Fibroblast of skin of back (primary cell): ENCODE measurements at regions not wholly inside any gene's neighbourhood (a gene's known extent, or its start where the extent isn't known, plus 50 kb on each side); places are given as distances from the start of the nearest gene placed in this dataset.
"Not testable (repeated sequence)": the region's sequence is repeated elsewhere in the genome, so short reads cannot be mapped to it uniquely, and the experiment has no call there.

Source experiments
- DNase-seq: peaks from one replicate; pipeline ENCODE4 v3.0.0-alpha.2; 2013

DNA sequence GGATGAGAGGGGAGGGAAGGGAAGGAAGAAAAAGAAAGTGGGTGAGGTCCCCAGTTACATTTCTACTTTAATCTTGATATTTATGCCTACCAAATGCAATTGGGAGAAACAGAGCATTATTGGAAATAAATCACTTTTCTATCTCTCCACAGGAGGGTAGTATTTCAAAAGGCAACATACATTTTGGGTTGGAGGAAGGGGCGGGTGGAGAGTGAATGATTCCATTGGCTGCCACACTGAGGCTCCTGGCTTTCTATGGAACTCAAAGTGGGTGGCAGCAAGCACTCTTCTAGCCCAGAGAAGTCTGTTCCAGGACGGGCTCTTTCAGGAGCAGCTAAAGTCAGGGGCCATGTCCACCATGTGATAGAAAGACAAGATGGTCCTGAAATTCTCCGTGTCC is 441.3 kb downstream of the DAD1 start:
- DNase-seq, result no peak

DNA sequence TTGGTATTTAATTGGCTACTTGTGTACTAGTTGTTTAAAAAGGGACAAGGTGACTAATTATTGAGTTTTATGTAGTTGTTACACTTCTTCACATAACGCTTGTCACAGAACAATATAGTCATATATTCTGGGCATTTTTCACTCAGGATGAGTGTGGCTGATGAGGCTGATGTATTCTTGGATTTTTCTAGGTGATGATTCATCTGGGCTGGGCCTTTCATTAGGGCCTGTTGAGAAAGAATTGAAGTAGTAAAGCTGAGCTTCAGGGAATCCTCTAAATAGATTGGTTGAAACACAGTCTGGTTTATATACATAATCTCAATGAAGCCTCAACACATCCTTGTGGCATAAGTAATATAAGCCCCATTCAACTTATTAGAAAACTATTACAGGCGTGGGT is 445.7 kb downstream of the DAD1 start:
- no peak for DNase-seq

DNA sequence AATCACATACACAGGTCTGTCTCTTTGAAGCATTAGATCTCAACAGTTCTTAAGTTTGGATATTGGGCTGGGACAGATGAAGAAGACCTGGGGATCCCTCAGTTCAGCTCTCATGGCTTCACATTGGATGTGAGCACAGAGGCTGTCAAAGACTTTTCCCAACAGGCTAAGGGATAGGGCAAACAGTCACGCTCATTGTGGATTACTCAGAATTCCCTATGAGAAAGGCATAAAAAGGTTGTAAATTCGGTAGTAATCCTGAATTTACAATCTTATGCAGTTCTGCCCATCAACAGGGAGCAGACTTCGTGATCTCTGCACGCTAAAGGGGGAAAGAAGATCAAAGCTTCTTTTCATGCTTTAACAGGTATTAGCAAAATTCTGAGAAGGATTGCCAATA is 448.4 kb downstream of the DAD1 start:
- no peak for DNase-seq

DNA sequence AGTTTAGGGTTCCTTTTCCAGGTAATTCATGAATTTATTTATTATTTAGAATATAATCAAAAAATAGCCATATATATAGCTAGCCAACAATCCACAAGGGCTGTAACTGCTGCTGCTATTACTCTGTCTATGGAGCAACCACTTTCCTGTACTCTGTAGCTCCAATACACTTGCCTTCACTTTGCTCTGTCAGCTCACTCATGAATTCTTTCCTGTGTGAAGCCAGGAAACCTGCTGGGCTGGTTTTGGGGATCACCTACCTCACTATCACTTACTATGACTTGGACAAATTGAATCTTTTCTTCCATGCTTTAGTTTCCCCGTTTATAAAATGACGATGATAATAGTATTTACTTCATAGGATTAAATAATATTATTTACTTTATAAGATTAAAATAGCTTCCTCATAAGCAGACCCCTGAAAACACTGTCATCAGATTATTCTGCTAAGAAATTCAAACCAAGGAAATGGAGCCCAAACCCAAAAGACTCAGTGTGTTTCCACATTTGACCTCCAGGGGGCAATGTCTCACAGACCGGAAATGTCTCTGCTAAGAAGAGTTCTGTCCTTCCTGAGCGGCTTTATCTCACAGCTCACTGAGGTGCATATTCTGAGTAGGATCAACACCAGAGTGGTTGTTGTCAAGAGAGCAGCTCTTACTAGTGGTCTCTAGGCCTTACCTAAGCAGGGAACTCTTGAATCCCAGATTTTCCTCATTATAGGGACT is 457.1 kb downstream of the DAD1 start:
- DNase-seq, result peak; percentile 6

DNA sequence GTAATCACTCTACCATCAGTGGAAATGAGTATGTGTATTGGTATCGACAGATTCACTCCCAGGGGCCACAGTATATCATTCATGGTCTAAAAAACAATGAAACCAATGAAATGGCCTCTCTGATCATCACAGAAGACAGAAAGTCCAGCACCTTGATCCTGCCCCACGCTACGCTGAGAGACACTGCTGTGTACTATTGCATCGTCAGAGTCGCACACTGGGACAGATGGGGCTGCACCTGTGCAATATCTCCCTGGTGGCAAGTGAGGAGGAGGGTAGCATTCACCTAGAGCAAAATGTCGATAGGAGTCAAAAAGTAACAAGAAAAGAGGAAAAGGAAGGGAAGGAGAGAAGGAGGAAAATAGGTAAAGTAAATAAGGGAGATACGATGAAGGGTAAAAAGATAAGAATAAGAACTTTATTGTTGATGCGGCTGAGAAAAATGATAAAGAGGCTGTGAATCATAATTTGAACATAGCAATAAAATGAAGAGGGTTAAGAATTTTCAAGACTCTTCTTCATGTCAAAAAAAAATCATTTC is 450.5 kb upstream of the OR4E1 start:
- no peak for DNase-seq

DNA sequence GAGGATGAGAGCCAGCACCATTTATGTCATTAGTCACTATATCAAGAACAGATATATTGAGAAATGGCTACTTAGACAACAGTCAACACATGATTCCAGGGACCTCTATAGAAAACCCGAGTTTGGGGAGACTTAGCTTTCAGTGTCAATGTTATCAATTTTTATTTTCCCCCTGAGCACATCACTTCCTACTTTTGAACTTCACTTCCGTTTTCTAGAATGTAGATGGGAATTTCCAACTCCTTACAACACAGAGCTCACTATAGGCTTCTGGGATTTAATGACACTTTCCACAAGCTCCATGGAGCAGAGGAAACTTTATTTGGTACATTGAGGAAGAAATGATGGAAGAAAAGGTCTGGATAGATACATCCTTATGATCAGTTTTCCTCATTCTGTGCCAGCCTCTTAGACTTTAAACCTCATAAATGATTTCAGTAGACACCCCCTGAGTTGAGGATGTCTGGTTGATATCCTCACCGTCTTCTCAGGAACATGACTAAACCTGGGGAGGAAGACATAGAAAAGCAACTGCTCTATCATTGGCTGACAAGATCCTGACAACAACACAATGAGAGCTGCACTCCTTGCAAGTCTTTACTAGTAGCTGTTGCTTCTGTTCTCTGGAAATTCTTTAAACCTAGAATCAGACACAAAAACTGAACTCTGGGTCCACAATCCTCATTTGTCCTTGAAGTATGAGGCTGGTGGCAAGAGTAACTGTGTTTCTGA is 449.4 kb upstream of the OR4E1 start:
- DNase-seq, result no peak

DNA sequence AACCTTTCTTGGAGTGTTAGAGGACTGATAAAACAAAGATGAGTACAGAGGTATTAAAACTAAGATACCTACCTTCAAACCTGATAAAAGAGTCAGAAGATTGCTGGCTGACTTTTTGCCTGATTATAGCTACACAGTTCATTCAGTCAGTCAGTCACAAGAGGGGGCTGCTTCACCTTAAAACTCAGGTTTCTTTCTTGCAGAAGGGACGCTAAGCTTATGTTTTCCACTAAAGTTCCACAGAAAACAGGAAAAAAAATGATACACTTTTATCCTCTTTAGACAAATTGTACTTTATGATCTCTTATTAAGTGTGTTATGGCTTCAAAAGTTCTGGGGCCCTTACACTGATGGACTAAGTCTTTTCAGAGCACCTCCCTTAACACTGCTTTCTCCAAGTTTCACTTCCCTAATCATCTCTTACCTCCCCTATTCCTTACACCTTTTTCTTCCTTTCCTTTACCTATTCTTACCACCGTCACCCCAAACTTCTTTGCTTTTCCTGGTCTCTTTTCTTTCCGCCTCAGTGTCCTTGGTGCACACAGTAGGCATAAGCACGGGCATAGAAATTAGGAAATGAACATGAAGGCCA is 448.7 kb upstream of the OR4E1 start:
- no peak for DNase-seq

DNA sequence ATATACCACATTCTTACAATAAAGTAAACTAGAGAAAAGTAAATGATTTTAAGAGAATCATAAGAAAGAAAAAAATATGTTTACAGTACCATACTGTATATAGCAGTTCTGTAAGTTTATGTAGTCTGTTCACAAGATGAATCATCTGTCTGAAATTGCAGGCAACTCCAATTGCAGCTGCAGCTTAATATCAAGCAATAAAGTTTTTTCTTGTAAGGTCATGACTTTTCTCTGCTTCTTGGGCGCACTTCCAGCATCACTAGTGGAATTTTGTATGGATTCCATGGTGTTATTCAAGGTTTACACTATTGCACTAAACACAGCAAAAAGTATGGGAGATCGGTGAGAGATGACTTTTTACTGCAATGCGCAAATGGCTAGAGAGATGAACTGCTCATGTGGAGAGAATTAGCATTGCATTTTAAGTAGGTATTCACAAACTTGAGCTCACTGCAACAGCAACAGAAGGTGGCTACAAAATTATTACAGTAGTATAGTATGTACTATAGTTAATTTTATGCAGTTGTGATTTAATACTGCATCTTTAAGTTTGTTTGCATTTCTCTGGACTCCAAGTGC is 445.4 kb upstream of the OR4E1 start:
- peak; percentile 2 for DNase-seq

DNA sequence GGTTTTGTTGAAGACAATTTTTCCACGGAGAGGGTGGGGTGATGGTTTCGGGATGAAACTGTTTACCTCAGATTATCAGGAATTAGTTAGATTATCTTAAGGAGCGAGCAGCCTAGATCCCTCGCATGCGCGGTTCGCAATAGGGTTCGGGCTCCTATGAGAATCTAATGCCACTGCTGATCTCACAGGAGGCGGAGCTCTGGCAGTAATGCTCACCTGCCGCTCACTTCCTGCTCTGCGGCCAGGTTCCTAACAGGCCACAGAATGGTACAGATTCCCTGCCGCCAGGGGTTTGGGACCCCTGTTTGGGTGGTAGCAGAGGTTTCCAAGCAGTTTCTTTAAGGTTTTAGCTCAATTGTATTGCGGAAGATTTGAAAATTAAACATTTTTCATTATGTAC is 439.8 kb upstream of the OR4E1 start:
- DNase-seq, result no peak

DNA sequence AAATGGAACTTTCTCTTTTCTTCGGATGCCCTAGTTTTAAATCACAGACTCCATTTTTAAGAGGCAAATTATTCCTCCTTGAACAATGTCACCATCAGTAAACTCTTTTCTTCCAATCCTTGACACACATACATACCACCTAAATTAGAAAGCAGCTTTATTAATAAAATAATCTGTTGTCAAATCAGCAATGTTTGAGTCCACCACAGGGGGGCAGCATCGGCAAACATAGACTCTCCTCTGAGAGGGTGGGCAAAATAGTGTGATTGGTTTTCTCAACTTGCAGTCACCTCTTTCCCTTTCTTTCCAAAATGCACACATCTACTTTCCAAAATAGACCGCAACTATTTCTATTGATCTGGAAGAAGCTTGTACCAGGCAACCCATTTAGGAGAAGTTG is 438.4 kb upstream of the OR4E1 start:
- DNase-seq, result peak; percentile 5

DNA sequence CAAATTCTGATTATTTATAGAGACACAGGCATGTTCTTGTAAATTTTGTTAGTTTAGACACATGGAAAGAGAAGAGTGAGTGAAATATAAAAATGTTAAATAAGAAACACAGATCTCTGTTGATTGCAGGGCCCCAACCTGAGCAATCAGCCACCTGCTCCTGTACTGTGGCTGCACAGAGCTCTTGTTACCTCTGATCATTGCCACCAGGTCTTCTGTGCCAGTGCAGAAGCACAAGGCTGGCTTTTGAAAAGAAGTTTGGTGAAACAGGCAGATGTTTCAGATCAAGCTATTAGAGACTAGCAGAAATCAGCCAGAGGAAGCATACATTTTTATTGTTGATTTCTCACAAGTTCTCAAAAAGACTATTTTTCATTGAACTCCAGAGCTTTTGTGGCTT is 434.1 kb upstream of the OR4E1 start:
- no peak for DNase-seq

DNA sequence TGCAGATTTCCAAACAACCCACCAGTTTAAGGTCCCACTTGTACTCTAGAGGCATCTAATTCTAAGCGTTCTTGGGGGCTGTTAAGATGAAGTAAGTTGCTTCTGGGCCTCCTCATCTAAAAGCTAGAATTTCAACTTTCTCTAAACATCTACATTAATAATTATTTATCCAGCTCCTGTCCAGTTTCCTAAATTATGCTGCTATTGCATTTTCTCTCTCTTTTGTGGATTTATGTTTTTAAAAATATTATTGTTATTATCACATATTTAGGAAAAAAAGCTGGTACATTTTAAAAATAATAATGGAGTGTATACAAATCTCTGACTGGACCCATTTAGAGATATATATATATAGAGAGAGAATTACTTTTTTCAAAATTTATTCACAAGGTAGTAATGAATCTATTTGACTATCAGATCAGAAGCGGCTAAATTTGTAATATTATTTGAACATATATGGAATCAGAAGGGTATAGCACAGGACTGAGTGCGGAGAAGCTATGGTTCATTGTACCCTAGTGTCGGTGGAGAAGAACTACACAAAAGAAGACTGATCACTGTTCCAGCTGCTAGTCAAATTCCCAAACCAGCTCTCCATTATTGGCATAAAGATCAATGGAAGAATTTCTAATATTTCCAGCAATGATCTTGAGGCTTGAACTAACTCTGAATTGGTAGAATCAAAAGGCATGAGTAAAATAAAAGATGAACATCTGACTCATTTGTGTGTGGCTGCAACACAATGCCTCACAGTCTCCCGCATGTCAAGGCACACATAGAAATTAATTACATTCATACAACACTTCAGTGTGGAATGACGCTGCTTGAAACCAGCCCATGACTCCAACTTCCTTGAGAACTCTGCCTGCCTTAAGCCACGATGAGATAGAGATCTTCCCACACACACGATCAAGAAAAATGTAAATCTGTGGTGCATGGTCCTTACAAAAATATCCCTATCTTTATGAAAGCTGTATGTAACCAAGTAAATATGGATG is 433.4 kb upstream of the OR4E1 start:
- no peak for DNase-seq

DNA sequence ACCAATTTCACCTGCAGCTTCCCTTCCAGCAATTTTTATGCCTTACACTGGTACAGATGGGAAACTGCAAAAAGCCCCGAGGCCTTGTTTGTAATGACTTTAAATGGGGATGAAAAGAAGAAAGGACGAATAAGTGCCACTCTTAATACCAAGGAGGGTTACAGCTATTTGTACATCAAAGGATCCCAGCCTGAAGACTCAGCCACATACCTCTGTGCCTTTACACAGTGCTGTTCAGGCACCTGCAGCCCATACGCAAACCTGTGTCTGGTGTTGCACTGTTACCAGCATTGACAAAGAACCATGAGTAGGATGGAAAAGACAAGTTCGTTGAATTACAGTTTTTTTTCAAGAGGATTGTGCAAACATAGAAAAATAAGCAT is 432.0 kb upstream of the OR4E1 start:
- DNase-seq, result no peak

DNA sequence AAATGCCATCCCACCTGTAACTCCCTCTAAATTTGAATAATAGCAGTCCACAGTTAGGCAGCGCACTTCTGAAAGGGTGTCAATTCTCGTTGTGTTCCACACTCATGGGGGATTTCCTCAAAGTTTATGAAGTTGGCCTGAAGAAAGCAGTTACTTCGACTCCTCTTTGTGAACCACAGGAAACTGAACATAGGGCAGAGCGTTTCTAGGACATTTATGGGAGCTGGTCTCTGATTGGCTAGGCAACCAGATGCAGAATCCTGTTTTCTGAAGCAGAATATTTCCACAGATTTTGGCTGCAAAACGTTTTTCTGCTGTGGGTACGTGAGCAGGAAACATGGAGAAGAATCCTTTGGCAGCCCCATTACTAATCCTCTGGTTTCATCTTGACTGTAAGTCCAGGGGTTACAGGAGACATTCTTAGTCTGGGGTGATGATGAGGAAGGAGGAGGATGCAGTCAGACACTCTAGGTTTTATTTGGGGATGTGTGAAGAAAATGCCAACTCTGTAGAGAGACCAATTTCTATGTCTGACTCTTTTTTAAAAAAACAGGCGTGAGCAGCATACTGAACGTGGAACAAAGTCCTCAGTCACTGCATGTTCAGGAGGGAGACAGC is 431.5 kb upstream of the OR4E1 start:
- DNase-seq, result no peak

DNA sequence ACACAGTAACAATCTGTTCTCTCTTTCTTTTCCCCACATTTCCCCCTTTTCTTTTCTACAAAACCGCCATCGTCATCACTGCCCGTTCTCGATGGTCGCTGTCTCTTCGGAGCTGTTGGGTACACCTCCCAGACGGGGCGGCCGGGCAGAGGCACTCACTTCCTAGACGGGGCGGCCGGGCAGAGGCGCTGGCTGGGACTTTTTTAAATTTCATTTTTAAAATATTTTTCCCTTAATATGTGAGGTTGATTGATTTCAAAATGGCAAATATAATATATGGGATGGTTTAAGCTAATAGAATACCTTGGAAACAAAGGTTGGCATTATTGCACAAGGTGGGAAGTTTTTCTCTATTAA is 427.1 kb upstream of the OR4E1 start:
- DNase-seq, result not testable (repeated sequence)

DNA sequence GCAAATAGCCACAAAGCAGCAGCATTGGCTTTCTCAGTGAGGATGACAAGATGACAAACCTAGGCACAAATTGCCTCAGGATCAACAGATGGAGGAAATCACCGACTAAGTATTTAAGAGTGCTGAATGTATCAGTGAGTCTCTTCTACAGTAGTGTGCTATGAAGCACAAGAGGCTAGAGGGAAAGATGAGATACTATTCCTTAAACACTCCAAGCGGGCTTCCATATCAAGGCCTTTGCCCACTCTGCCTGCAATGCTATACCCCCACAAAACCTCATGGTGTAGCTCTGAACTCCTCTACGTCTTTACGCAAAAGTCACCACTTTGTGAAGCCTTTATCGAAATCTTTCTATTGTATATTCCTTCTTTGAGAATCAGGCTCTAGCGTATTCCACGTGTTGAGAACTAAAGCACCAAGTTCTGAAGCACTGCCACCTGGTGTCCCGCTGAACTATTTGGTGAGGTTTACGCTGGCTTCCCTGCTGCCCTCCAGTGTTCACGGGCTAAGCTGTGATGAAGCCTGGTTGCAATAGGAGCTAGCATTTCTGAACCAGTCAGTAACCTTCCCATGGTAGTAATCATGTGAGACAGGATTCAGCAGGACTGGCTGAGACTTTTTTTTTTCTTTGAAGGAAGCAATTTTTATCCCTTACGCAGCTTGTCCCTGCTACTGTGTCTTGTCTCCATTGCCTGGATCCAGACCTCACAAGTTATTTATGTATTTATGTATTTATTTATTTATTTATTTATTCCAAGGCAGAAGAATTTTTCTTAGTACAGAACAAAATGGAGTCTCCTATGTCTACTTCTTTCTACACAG is 426.5 kb upstream of the OR4E1 start:
- peak; percentile 30 for DNase-seq

DNA sequence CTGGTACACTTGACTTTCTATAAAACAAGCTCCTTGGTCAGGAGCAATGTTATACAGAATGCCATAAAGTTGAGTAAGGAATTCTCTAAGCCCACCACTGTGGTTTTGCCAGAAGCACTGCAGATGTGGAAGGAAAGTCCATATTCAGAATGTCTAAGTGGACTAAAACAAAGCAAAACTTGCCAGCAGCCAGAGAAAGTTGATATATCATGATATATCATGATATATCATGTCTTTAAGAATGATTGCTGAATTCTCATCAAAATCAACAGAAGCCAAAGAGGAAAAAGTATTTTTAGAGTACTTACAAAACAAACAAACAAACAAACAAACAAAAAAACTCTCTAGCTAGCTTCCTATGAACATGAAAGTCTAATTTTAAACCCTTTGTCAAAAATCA is 424.8 kb upstream of the OR4E1 start:
- no peak for DNase-seq

DNA sequence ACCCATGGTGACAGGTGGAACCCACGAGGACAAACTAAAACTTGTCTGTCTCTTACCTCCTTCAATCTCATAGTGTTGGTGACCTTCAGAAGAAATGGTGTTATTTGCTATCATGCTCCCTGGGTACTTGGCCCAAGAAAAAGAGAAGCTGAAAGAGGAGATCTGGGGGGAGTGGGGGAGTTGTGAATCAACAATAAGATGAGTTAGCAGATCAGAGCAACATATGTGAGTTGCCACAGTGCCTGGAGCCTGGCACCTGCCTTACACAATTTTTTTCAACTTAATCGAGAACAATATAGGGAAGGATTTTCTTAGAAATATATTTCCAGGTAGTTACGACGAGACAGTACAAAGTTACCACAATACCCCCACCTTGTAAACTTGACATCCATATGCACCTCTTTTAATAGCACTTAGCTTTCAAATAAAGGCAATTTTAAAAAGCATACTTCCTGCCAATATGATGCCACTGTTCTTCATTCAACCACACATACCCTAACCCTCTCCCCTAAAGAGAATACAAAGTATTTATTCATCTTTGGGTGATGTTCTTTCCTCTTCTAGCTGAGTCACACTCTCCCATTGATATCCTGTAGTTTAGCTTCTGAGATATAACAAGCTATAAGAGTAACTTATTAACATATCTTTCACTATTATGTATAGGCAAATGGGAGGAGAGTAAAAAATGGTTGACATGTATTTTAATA is 424.1 kb upstream of the OR4E1 start:
- no peak for DNase-seq

DNA sequence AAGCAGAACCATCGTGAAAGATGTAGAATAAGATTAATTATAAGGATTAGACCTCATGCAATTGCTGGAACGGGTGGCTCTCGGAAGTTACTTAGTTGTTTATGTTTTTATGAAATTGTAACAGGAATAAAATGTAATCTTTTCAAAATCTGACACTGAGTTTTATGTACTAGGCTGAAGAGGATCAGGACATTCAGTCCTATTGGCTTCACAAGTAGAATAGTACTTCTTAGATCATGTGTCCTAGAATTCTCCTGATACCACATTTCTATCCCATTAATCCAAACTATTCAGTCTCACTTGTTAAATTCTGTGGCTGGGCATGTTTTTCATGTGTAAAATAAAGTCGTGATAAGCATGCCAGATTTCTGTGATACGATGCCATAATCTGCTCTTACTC is 423.5 kb upstream of the OR4E1 start:
- no peak for DNase-seq

DNA sequence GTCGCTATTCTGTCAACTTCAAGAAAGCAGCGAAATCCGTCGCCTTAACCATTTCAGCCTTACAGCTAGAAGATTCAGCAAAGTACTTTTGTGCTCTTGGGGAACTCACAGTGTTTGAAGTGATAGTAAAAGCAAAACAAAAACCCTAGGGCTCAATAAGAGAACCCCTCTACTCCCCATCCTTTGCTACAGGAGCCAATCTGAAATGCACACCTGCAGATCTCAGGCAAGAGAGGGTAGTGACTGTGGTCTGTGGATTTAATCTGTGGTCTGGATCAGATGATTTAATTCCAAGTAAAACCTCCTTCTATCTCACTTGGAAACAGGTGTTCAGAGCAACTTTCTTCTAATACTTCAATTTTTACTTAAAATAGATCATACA is 422.9 kb upstream of the OR4E1 start:
- no peak for DNase-seq
